Osteoblast (primary cell): ENCODE measurements at regions not wholly inside any gene's neighbourhood (a gene's known extent, or its start where the extent isn't known, plus 50 kb on each side); places are given as distances from the start of the nearest gene placed in this dataset.
A peak's percentile ranks its signal among the peaks of the same experiment; 100 is the strongest.

Experiments
- DNase-seq: peaks from one replicate; pipeline ENCODE4 v3.0.0; 2011; ENCODE audit warnings: low spot score, mixed read lengths; ENCODE audit not compliant: insufficient read length; ENCODE audit errors: missing footprints
- H2AFZ ChIP-seq: 2 replicates; pipeline ENCODE4 v1.6.0; 2011; ENCODE audit warnings: mild to moderate bottlenecking, low read length
- H3K27ac ChIP-seq: 2 replicates; pipeline ENCODE4 v1.5.1; 2011; ENCODE audit warnings: mild to moderate bottlenecking, low read depth, low read length, moderate library complexity
- H3K27me3 ChIP-seq: 2 replicates; pipeline ENCODE4 v1.6.0; 2012; ENCODE audit warnings: mild to moderate bottlenecking, control low read depth, inconsistent platforms, low read length, moderate library complexity; ENCODE audit not compliant: insufficient read depth
- H3K36me3 ChIP-seq: 2 replicates; pipeline ENCODE4 v1.5.1; 2011; ENCODE audit warnings: mild to moderate bottlenecking, low read length, control low read depth, moderate library complexity; ENCODE audit not compliant: insufficient read depth
- H3K4me1 ChIP-seq: 2 replicates; pipeline ENCODE4 v1.5.1; 2011; ENCODE audit warnings: mild to moderate bottlenecking, low read length, control low read depth, moderate library complexity; ENCODE audit not compliant: insufficient read depth
- H3K4me2 ChIP-seq: 2 replicates; pipeline ENCODE4 v1.6.0; 2011; ENCODE audit warnings: mild to moderate bottlenecking, low read length; ENCODE audit not compliant: insufficient read depth
- H3K4me3 ChIP-seq: fragments of 200-600 bp; sonication (generic); 3 replicates; pipeline ENCODE4 v1.5.1; 2012; ENCODE audit warnings: mild to moderate bottlenecking, low read length, inconsistent platforms; ENCODE audit not compliant: insufficient read depth
- H3K79me2 ChIP-seq: 2 replicates; pipeline ENCODE4 v1.6.0; 2012; ENCODE audit warnings: mild to moderate bottlenecking, low read length, control low read depth, inconsistent platforms; ENCODE audit not compliant: insufficient read depth
- H3K9me3 ChIP-seq: 2 replicates; pipeline ENCODE4 v1.5.1; 2011; ENCODE audit warnings: low read depth, low read length, control low read depth
- H4K20me1 ChIP-seq: 2 replicates; pipeline ENCODE4 v1.6.0; 2012; ENCODE audit warnings: mild to moderate bottlenecking, low read length, control low read depth; ENCODE audit not compliant: insufficient read depth
- TF ChIP-seq, protein P1 (sequence below): IDR thresholded peaks from 2 replicates; pipeline ENCODE4 v1.5.1; 2011; ENCODE audit warnings: mild to moderate bottlenecking, low read depth, low read length, moderate library complexity; ENCODE audit errors: extremely low read depth

DNA sequence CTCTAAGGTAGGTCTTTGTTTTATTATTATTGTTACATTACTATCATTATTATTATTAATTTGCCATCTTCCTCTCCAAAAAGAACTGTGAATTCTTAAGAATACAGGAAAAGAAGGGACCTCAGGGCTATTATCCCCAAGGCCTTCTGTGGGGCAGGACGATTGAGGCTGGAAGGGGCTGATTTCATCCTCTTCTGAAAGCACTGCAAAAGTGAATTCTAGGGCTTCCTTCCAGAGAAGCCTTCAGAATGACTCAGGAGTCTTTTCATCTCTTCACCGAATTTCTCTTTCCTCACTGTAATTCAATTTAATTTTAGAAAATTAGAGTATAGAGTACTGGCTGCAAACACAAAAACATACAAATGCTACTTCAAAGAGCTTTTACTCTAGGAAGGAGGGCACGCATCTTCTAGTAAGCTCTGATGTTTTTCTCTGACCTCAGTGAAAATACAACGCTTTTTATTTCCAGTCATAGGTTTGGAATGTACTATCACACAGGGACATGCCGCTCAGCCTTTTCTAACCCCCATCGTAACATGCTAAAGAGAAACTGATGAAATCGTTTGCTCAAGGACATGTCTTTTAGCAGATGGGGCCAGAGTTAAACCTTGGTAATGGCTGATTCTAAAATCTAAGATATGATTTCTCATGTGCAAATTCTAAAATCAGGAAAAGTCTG, 280.2 kb upstream of the PITRM1 start:
- Histone ChIP-seq H3K4me1 (peaks cover 26% of the 10 kb centered on the region), H2AFZ (no peak overlapping the region), H3K27ac (peak overlapping the region; percentile 94), H3K4me3 (peak overlapping the region; percentile 31), H3K27me3 (no peaks in the 10 kb centered on the region), H3K9me3 (no peaks in the 10 kb centered on the region), H3K79me2 (no peaks in the 10 kb centered on the region), H3K36me3 (no peaks in the 10 kb centered on the region), H4K20me1 (no peaks in the 10 kb centered on the region), H3K4me2 (peak overlapping the region; percentile 80)
- TF ChIP-seq, protein P1, sequence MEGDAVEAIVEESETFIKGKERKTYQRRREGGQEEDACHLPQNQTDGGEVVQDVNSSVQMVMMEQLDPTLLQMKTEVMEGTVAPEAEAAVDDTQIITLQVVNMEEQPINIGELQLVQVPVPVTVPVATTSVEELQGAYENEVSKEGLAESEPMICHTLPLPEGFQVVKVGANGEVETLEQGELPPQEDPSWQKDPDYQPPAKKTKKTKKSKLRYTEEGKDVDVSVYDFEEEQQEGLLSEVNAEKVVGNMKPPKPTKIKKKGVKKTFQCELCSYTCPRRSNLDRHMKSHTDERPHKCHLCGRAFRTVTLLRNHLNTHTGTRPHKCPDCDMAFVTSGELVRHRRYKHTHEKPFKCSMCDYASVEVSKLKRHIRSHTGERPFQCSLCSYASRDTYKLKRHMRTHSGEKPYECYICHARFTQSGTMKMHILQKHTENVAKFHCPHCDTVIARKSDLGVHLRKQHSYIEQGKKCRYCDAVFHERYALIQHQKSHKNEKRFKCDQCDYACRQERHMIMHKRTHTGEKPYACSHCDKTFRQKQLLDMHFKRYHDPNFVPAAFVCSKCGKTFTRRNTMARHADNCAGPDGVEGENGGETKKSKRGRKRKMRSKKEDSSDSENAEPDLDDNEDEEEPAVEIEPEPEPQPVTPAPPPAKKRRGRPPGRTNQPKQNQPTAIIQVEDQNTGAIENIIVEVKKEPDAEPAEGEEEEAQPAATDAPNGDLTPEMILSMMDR = no peak
- DNase-seq = no peak

DNA sequence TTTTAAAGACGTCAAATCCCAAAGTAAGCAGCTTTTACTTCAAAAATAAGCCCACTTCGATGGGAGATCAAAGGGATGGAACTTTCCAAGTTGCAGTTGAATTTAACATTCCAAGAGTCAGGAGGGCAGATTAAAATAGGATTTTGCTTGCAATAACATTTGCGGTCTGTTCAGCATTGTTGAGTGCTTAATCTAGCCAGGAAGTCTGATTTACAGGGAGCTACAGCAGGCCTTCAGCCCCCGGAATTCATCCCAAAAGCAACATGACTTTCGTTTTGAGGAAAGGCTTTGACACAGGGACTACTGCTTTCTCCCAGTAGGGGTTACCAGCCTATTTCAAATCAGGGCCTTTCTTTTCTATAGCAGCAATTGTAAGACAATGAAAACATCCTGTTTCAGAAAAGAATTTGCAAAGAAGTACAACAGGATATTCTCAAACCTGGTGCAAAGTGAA, 279.6 kb upstream of the PITRM1 start:
- Histone ChIP-seq H3K9me3 (no peaks in the 10 kb centered on the region), H3K4me2 (peak overlapping the region; percentile 80), H2AFZ (peak overlapping the region; percentile 4), H3K79me2 (no peaks in the 10 kb centered on the region), H3K27me3 (no peaks in the 10 kb centered on the region), H3K4me3 (peak overlapping the region; percentile 37), H3K27ac (peak overlapping the region; percentile 94), H3K4me1 (peaks cover 26% of the 10 kb centered on the region), H4K20me1 (no peaks in the 10 kb centered on the region), H3K36me3 (no peaks in the 10 kb centered on the region)
- DNase-seq = peak; percentile 56
- TF ChIP-seq, protein P1 = peak; percentile 72

DNA sequence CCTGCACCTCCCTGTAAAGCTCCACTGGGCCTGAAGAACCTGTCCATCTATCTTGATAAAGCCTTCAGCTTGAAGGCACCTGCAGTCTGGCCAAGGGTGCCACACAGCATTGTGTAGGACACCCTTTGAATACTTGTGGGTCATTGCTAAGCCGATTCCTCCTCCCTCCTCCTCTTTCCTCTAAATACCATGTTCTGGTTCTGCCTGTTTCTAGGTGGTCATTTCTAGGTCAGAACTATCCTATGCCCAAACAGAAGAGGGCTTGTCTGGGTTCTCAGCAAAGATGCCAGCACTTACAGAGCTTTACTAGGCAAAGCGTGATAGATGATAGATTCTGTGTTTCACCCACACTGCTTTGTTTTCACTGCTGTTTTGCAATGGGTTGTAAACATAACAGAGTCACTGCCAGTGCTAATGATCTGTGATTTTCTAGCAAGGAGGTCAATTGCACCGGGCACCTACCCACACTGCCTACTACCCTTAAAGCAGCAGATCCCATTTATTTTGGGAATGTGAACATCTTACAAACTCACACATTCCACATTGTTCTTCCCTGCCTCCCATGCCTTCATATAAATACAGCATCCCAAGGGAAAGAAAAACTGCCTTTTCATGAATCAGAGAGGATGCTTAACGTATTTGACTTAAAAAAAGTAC, 279.1 kb upstream of the PITRM1 start:
- Histone ChIP-seq H3K4me3 (peak overlapping the region; percentile 37), H3K27me3 (no peaks in the 10 kb centered on the region), H3K4me2 (peak overlapping the region; percentile 80), H3K4me1 (peaks cover 26% of the 10 kb centered on the region), H4K20me1 (no peaks in the 10 kb centered on the region), H3K36me3 (no peaks in the 10 kb centered on the region), H3K27ac (peak overlapping the region; percentile 94), H3K79me2 (no peaks in the 10 kb centered on the region), H3K9me3 (no peaks in the 10 kb centered on the region), H2AFZ (peak overlapping the region; percentile 4)
- no peak for DNase-seq
- TF ChIP-seq, protein P1 = no peak

DNA sequence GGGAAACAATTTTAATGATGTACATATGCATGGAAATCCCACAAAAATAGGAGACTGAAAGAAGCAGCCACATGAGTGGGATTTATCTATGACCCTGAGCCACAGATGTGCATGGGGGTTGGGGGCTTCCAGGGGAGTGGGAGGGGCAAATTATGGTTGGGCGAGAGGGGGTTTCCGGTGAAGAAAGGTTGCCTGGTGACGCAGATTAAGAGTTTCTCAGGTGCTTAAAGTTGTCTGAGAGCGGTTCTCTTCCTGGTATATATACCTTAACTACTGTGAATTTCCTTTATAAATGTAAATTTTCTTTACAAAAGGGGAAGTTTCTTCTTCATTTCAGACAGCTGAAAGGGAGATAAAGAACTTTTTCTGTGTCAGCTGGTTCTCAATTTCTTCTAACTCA, 273.6 kb upstream of the PITRM1 start:
- TF ChIP-seq, protein P1 = no peak
- H3K79me2 ChIP-seq = no peaks in the 10 kb centered on the region
- H3K36me3 ChIP-seq = no peaks in the 10 kb centered on the region
- no peak overlapping the region for H3K27ac ChIP-seq
- no peaks in the 10 kb centered on the region for H3K9me3 ChIP-seq
- H3K4me3 ChIP-seq = no peak overlapping the region
- H2AFZ ChIP-seq = no peak overlapping the region
- H3K4me2 ChIP-seq = no peak overlapping the region
- H3K4me1 ChIP-seq = peaks cover 3% of the 10 kb centered on the region
- H3K27me3 ChIP-seq = no peaks in the 10 kb centered on the region
- H4K20me1 ChIP-seq = no peaks in the 10 kb centered on the region
- no peak for DNase-seq
